BE2C (cell line): ENCODE measurements at regions not wholly inside any gene's neighbourhood (a gene's known extent, or its start where the extent isn't known, plus 50 kb on each side); places are given as distances from the start of the nearest gene placed in this dataset.

Experiments used
- DNase-seq: peaks from one replicate; pipeline ENCODE4 v3.0.0-alpha.2; 2020
- H3K27me3 ChIP-seq: fragments of 250-450 bp; sonication (Bioruptor Pico); 2 replicates; pipeline ENCODE4 v1.5.1; 2020; ENCODE audit warnings: mild to moderate bottlenecking
- H3K36me3 ChIP-seq: fragments of 250-450 bp; sonication (Bioruptor Pico); 2 replicates; pipeline ENCODE4 v1.5.1; 2020; ENCODE audit warnings: mild to moderate bottlenecking
- H3K4me1 ChIP-seq: fragments of 250-450 bp; sonication (Bioruptor Pico); 2 replicates; pipeline ENCODE4 v1.5.1; 2020
- H3K4me3 ChIP-seq: 2 replicates; pipeline ENCODE4 v1.5.1; 2011; ENCODE audit warnings: low read depth, low read length
- H3K9me3 ChIP-seq: fragments of 250-450 bp; sonication (Bioruptor Pico); 2 replicates; pipeline ENCODE4 v1.5.1; 2020
- CTCF ChIP-seq: IDR thresholded peaks from 2 replicates; pipeline ENCODE4 v1.5.1; 2012; ENCODE audit warnings: mild to moderate bottlenecking, low read depth, low read length

DNA sequence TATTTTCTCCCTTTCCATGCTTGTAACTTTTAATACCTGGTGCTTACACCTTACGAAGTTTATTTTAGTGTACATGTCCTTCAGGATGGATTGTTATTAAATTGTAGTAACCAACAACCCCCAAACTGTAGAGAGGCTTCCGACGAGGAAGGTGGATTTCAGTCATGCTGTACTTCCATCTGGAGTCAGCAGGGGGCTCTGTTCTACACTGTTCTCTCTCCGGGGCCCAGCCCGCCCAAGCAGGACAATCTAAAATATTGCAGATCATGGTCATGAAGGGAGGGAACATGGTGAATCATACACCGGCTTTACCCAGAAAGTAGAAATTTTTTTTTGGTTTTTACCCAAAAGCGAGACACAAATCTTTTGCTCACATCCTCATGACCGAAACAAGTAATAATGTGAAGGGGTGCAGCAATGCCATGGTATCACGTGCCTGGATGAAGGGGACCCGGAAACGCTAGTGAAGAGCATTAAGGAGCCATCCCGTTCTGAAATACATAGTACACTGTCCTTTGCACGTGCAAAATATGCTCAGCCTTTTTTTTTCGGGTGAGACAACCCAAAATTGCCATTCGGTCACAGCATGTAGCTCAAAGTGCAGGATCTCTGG, 884.8 kb downstream of the EPHA4 start:
- Histone ChIP-seq H3K9me3 (no peaks in the 10 kb centered on the region), H3K4me1 (no peaks in the 10 kb centered on the region), H3K4me3 (no peak overlapping the region), H3K36me3 (no peaks in the 10 kb centered on the region), H3K27me3 (no peaks in the 10 kb centered on the region)
- DNase-seq, result peak; percentile 60
- peak; percentile 86 for TF ChIP-seq CTCF

DNA sequence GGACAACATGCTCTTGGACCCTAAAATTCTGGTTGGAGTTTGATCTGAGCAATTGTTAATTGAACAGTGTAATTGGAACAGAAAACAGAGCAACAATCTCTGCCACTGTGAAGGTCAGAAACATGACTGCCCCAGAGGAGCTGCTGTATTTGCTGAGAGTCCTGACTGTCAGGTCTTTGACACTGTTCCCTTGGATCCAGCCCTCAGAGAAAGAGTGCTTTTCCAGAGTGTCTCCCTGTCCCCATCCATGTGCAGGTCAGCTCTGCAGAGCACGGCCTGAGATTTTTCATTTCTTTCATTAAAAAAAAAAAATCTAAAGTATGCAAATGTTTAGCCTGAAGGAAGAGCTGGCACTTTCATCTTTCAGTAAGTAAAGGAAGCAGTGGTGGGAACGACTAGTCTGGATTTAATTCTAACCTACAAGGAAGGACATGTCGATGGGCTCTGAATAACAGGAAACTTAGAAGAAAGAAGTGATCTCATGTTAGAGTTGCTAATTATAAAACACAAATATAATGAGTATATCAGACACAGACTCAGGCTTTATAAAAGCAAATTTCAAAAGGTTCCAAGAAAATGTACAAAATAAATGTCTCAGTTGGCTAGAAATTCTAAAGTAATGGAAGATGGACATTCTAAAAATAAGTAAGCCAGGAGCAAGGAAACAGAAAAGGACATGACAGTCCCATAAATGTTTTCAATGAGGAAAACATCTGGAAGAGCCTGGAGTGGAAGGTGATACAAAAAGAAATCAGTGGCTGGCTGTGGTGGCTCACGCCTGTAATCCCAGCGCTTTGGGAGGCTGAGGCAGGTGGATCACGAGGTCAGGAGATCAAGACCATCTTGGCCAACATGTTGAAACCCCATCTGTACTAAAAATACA, 876.5 kb downstream of the EPHA4 start:
- Histone ChIP-seq H3K27me3 (no peaks in the 10 kb centered on the region), H3K36me3 (no peaks in the 10 kb centered on the region), H3K9me3 (no peaks in the 10 kb centered on the region), H3K4me3 (no peak overlapping the region), H3K4me1 (no peaks in the 10 kb centered on the region)
- TF ChIP-seq CTCF, result no peak
- DNase-seq, result no peak

GRCh38 chr2:220696280-220696669, 875.8 kb downstream of the EPHA4 start:
- no peak for TF ChIP-seq CTCF
- DNase-seq, result no peak
- no peak overlapping the region for H3K4me3 ChIP-seq
- no peaks in the 10 kb centered on the region for H3K4me1 ChIP-seq
- no peaks in the 10 kb centered on the region for H3K9me3 ChIP-seq
- H3K36me3 ChIP-seq, result no peaks in the 10 kb centered on the region
- no peaks in the 10 kb centered on the region for H3K27me3 ChIP-seq

DNA sequence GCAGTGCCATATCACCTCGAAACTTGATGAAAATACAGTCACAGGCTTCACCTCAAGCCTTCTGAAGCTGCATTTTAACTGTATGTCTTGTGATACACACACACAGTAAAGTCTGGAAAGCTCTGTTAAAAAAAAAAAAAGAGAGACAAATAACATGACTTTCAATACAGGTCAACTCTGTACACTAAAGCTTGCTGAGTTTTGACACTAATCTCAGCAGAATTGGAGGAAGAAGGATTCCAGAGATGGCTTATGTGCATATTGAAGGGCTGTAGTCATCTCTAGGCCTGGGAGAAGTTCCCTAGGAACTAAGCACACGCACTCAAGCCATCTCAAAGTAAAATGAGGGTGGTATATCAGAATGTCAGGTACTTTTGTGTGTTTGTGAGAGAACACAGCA, 875.1 kb downstream of the EPHA4 start:
- no peak for TF ChIP-seq CTCF
- Histone ChIP-seq H3K4me3 (no peak overlapping the region), H3K27me3 (no peaks in the 10 kb centered on the region), H3K36me3 (no peaks in the 10 kb centered on the region), H3K9me3 (no peaks in the 10 kb centered on the region), H3K4me1 (no peaks in the 10 kb centered on the region)
- no peak for DNase-seq

GRCh38 chr2:220701115-220701514, 871.0 kb downstream of the EPHA4 start:
- no peak for TF ChIP-seq CTCF
- DNase-seq, result no peak

GRCh38 chr2:220703279-220703678, 868.8 kb downstream of the EPHA4 start:
- H3K9me3 ChIP-seq, result no peaks in the 10 kb centered on the region; the same call in 1 of the 2 replicates
- TF ChIP-seq CTCF, result no peak
- no peaks in the 10 kb centered on the region for H3K36me3 ChIP-seq
- no peak for DNase-seq
- H3K4me1 ChIP-seq, result no peaks in the 10 kb centered on the region
- no peaks in the 10 kb centered on the region for H3K27me3 ChIP-seq
- no peak overlapping the region for H3K4me3 ChIP-seq

More at GRCh38 chr2:220701115-220701514, 871.0 kb downstream of the EPHA4 start:
- Histone ChIP-seq H3K36me3 (no peaks in the 10 kb centered on the region), H3K4me1 (no peaks in the 10 kb centered on the region), H3K27me3 (no peaks in the 10 kb centered on the region), H3K9me3 (no peaks in the 10 kb centered on the region; the same call in 1 of the 2 replicates), H3K4me3 (no peak overlapping the region)
